Choroid plexus epithelial cell (primary cell): ENCODE measurements at regions not wholly inside any gene's neighbourhood (a gene's known extent, or its start where the extent isn't known, plus 50 kb on each side); places are given as distances from the start of the nearest gene placed in this dataset.

ENCODE experiments used
- DNase-seq: peaks from one replicate; pipeline ENCODE4 v3.0.0-alpha.2; 2010; ENCODE audit warnings: low read depth
- H3K4me3 ChIP-seq: 2 replicates; pipeline ENCODE4 v1.5.1; 2011; ENCODE audit warnings: low read depth, mild to moderate bottlenecking, control low read depth, low read length, moderate library complexity
- TF ChIP-seq, protein P1 (sequence below): conservative IDR thresholded peaks from 2 replicates; pipeline ENCODE4 v1.5.1; 2011; ENCODE audit warnings: low read depth, mild to moderate bottlenecking, control low read depth, inconsistent platforms, low read length, moderate library complexity

DNA sequence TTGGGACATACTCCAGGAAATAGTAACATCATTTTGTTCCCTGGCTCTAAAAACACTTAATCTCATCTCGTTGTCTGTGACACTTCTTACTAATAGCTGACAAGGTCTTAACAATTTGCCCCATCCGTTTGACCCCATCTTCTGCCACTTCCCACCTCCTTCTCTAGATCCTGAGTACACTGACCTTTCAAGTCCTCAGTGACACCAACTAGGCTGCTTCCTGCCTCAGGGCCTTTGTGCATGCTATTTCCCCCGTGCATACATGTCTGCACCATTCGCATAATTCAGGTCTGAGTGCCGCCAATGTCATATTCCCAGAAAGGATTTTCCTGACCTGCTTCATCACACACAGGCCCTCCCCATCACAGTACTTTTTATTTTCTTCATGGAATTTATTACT, 70.6 kb upstream of the CCND2 start:
- H3K4me3 ChIP-seq, result no peak overlapping the region
- TF ChIP-seq, protein P1, sequence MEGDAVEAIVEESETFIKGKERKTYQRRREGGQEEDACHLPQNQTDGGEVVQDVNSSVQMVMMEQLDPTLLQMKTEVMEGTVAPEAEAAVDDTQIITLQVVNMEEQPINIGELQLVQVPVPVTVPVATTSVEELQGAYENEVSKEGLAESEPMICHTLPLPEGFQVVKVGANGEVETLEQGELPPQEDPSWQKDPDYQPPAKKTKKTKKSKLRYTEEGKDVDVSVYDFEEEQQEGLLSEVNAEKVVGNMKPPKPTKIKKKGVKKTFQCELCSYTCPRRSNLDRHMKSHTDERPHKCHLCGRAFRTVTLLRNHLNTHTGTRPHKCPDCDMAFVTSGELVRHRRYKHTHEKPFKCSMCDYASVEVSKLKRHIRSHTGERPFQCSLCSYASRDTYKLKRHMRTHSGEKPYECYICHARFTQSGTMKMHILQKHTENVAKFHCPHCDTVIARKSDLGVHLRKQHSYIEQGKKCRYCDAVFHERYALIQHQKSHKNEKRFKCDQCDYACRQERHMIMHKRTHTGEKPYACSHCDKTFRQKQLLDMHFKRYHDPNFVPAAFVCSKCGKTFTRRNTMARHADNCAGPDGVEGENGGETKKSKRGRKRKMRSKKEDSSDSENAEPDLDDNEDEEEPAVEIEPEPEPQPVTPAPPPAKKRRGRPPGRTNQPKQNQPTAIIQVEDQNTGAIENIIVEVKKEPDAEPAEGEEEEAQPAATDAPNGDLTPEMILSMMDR, result no peak
- DNase-seq, result no peak

DNA sequence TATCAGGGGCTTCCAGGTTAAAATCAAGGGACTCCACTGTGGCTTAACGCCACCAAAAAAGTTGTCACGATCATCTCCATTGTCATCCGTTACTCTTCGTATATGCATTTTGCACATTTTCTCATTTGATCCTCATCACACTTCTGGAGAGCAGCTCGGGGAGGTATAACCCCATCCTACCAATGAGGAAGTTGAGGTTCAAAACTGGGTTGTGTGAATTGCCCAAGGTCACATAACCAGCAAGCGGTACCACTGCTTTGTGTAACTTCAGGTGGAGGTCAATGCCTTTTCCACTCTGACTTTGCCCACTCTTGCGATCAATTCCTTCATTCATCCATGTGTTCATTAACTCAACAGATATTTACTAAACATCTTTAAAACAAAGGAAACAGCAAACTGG, 71.1 kb upstream of the CCND2 start:
- DNase-seq, result no peak
- TF ChIP-seq, protein P1, result no peak

DNA sequence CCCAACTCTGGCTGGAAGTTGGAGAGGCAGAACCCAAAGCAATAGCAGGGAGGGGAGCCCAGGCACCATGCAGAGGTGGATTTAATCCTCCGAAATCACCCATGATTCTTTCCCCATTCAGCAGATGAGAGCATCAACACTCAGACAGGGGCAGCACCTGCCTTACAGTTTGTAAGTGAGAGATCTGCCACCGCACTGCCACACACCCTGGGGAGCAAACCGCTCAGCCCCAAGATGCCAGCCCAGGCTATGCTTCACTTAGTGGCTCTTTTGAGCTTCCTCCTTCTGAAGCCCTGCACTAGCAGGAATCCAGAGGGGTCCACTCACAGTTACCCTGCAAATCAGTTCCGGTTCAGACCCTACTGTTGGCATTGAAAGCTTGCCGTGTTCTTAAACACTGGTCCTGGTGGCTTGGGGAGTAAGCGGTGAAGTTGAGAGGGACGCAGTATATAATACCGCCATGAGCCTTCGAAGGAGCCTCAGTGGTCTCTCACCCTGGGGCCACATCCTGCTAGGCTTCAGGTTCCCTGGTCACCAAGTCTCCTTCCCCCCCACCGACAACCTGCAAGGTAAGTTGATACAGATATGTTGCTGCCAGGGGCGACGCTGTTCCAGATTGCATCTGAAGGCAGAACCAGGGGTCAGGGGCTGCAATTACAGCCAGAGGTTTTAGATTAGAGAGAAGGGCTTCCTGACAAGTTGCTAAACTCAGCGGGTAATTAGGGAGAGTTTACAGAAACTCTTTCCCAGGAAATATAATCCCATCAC, 72.0 kb upstream of the CCND2 start:
- TF ChIP-seq, protein P1, result no peak
- DNase-seq, result no peak
- no peak overlapping the region for H3K4me3 ChIP-seq

More for the DNA sequence above, 71.1 kb upstream of the CCND2 start:
- H3K4me3 ChIP-seq, result no peak overlapping the region

DNA sequence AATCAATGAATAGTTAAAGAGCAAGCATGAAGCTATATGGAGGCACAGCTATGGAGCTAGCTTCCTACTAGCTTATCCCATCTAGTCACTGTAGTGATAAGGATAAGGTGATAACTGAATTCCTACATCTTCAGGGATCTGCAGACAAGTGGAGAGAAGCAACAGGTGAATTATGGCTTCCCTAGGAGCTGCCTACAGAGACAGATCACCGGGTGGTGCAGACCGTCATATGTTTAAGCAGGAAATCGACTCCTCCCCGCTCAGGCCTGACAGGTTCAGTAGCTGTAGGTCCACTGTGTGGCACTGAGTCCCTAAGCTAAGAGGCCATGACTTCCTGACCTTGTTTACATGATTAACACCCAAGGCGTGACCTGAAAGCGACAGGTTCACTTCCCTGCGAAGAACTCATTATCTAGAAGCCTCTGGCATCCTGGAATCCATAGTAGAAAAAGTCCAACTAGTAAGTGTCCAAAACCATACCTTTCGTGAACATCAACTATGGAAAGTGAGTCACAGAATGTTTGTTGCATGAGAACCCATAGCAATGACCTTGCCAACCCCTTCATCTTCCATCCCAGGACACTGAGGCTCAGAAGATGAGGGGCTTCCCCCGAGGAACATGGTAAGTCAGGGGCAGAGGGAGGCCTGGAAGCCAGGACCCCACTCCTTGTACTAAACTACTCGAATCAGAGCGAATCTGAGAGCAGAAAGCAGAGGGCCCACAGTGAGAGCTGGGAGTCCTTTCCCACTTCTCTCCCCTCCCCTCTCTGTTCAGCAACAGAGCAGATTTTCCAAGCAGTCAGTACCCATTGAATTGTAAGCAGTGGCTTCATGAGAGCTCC, 75.4 kb upstream of the CCND2 start:
- TF ChIP-seq, protein P1, result no peak
- no peak for DNase-seq
- no peak overlapping the region for H3K4me3 ChIP-seq

DNA sequence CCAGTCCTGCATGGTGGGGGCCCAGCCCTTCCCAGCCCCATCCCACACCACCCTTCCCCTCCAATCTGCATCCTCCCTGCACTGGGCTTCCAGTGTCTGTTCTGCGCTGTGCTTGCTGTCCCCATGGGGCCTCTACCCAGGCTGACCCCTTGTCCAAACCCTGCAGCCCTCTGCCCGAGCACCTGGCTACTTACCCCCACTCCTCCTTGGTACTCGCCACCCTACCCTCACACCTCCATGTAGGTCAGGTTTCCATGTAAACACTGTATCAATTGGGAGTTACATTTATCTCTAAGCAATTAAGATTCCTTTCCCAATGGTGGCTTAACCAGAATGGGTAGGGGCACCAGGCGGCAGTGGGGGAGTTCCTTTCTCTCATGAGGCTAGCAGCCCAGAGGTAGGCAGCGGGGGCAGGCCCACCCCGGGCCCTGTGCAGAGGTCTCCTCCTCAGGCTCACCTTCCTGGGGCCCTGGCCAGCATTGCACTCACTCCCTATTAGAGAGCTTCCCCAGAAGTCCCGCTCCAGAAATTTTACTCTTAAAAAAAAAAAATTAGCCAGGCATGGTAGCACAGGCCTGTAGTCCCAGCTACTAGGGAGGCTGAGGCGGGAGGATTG, 76.6 kb upstream of the CCND2 start:
- DNase-seq, result no peak
- no peak overlapping the region for H3K4me3 ChIP-seq
- TF ChIP-seq, protein P1, result no peak

DNA sequence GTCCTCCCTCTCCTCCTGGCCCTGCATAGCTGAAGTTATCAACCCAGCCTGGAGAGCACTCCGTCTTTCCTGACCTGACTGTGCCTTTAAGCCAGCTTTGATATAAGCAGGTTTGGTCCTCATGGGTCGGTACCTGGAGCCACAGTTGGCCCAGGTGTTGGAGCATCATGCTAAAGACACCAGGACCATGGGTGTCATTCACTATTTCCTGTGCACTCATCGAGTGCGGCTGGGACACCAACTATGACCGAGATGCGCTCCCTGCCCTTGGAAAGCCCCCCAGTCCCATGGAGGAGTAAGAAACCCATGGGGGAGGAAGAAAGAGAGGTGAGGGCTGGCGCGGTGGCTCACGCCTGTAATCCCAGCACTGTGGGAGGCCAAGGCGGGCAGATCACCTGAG, 78.9 kb upstream of the CCND2 start:
- TF ChIP-seq, protein P1, result no peak
- H3K4me3 ChIP-seq, result no peak overlapping the region
- no peak for DNase-seq
